HEK293T (cell line): ENCODE measurements at regions not wholly inside any gene's neighbourhood (a gene's known extent, or its start where the extent isn't known, plus 50 kb on each side); places are given as distances from the start of the nearest gene placed in this dataset.
A peak's percentile ranks its signal among the peaks of the same experiment; 100 is the strongest.

Experiments used
- CTCF ChIA-PET: fragments of 350-600 bp; formaldehyde crosslinking; extraction: SDS; loops from one replicate; lab custom pipeline; 2021; ENCODE audit warnings: antibody characterized with exemption, inconsistent platforms; lab: Yijun Ruan, JAX
- POLR2A ChIA-PET: fragments of 350-600 bp; formaldehyde crosslinking; extraction: SDS; loops from one replicate; lab custom pipeline; 2020; ENCODE audit warnings: antibody characterized with exemption, inconsistent platforms; lab: Yijun Ruan, JAX
- DNase-seq: peaks from one replicate; pipeline ENCODE4 v3.0.0; 2012; ENCODE audit warnings: mixed read lengths; ENCODE audit errors: extremely low spot score
- ARNT ChIP-seq: fragments of 450-650 bp; IDR thresholded peaks from 2 replicates; pipeline ENCODE4 v1.6.1; 2017; ENCODE audit warnings: mild to moderate bottlenecking
- BHLHE40 ChIP-seq: fragments of 450-650 bp; IDR thresholded peaks from 2 replicates; pipeline ENCODE4 v1.6.1; 2016; ENCODE audit warnings: mild to moderate bottlenecking, moderate library complexity, borderline replicate concordance
- CTBP1 ChIP-seq: fragments of 450-650 bp; IDR thresholded peaks from 2 replicates; pipeline ENCODE4 v1.6.1; 2016; ENCODE audit warnings: borderline replicate concordance
- ELF4 ChIP-seq: fragments of 450-650 bp; IDR thresholded peaks from 2 replicates; pipeline ENCODE4 v1.6.1; 2017; ENCODE audit warnings: antibody characterized with exemption
- FOXA1 ChIP-seq: fragments of 450-650 bp; IDR thresholded peaks from 2 replicates; pipeline ENCODE4 v1.6.1; 2016; ENCODE audit warnings: mild to moderate bottlenecking
- FOXK2 ChIP-seq: fragments of 450-650 bp; IDR thresholded peaks from 2 replicates; pipeline ENCODE4 v1.6.1; 2016; ENCODE audit warnings: mild to moderate bottlenecking
- FOXM1 ChIP-seq: fragments of 450-650 bp; IDR thresholded peaks from 2 replicates; pipeline ENCODE4 v1.6.1; 2017; ENCODE audit warnings: mild to moderate bottlenecking, borderline replicate concordance
- HDGF ChIP-seq: fragments of 450-650 bp; IDR thresholded peaks from 2 replicates; pipeline ENCODE4 v1.6.1; 2017; ENCODE audit warnings: antibody characterized with exemption, borderline replicate concordance
- L3MBTL2 ChIP-seq: fragments of 450-650 bp; conservative IDR thresholded peaks from 2 replicates; pipeline ENCODE4 v1.6.1; 2016; ENCODE audit warnings: mild to moderate bottlenecking
- LEF1 ChIP-seq: fragments of 450-650 bp; IDR thresholded peaks from 2 replicates; pipeline ENCODE4 v1.6.1; 2017; ENCODE audit warnings: mild to moderate bottlenecking, borderline replicate concordance
- NFRKB ChIP-seq: fragments of 450-650 bp; IDR thresholded peaks from 2 replicates; pipeline ENCODE4 v1.6.1; 2016; ENCODE audit warnings: mild to moderate bottlenecking, moderate library complexity
- SP1 ChIP-seq: fragments of 450-650 bp; IDR thresholded peaks from 2 replicates; pipeline ENCODE4 v1.6.1; 2017
- SUZ12 ChIP-seq: fragments of 450-650 bp; IDR thresholded peaks from 2 replicates; pipeline ENCODE4 v1.6.1; 2016; ENCODE audit warnings: mild to moderate bottlenecking
- TARDBP ChIP-seq: fragments of 450-650 bp; IDR thresholded peaks from 2 replicates; pipeline ENCODE4 v1.6.1; 2016
- ZNF384 ChIP-seq: fragments of 450-650 bp; IDR thresholded peaks from 2 replicates; pipeline ENCODE4 v1.6.1; 2016
- TF ChIP-seq, protein P1 (sequence below): fragments of 450-650 bp; IDR thresholded peaks from 2 replicates; pipeline ENCODE4 v1.6.1; 2016

- DNase-seq, result no peak
- ChIA-PET POLR2A (no interaction called here), CTCF (interaction anchor here (0.8 kb wide), 1 partner anchor 8 kb away, joined by 3 read pairs; no protein-coding TSS in a partner anchor)
- TF ChIP-seq ARNT (no peak), SP1 (no peak)
Measured at GRCh38 chr15:95409211-95409610, 921.3 kb upstream of the NR2F2 start.

DNA sequence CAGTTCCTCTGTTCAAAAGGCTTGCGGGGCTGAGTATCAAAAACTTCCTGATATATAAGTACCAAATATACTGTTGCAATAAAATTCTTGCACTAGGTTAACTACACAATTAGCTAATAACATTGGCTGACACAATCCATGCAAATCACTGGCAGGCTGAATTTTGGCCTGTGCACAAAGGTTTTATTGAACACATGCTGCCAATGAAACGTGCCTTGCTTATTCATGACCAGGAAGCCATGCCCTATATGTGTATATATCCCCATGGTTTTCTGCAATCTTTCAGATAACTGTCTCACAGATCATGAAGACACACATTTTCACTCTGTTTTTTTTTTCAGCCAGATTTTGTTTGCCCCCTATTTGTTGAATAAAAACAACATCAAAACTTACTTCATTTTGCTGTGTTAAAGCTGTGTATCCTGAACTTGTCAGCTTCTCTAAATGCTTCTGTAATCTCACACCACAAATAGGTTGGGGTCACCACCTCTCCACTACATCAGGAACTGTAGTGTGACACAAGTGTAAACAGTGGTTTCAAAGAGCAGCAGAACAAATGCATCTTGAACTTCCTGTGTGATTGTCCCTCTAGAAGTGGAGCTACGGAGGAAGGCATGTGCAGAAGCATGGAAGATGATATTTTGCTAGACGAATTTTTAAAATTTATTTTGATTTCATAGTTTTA is 920.7 kb upstream of the NR2F2 start:
- CTCF ChIA-PET, result interaction anchor here (0.8 kb wide), 1 partner anchor 8 kb away, joined by 3 read pairs; no protein-coding TSS in a partner anchor
- POLR2A ChIA-PET, result no interaction called here
- DNase-seq, result no peak

DNA sequence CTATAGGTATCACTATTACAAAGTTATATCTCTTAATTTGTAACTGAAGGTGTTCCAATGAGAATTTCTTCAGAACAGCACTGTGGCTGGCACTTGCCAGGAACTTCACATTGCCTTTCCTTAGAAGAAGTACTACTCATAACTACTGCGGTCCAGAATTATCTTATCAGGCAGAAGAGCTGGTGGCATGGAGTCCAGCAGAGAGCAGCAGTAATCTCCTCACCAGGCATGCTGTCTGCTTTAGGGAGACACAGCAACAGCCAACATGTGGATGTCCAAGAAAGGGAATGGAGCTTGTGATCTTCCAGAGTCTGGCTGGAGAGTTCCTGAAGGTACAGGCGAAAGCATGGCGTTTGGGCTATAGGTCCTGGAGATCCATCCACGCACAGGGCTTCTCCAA is 919.7 kb upstream of the NR2F2 start:
- POLR2A ChIA-PET, result no interaction called here
- TF ChIP-seq ZNF384 (no peak), SUZ12 (no peak), LEF1 (no peak)
- CTCF ChIA-PET, result no interaction called here
- no peak for DNase-seq

More for the DNA sequence above, 920.7 kb upstream of the NR2F2 start:
- TF ChIP-seq HDGF, result no peak
- TF ChIP-seq SP1, result no peak
- TF ChIP-seq LEF1, result no peak
- no peak for TF ChIP-seq NFRKB
- no peak for TF ChIP-seq ELF4
- TF ChIP-seq FOXM1, result no peak
- no peak for TF ChIP-seq ARNT
- TF ChIP-seq FOXK2, result no peak
- TF ChIP-seq SUZ12, result no peak
- TF ChIP-seq L3MBTL2, result no peak
- no peak for TF ChIP-seq FOXA1
- no peak for TF ChIP-seq BHLHE40

DNA sequence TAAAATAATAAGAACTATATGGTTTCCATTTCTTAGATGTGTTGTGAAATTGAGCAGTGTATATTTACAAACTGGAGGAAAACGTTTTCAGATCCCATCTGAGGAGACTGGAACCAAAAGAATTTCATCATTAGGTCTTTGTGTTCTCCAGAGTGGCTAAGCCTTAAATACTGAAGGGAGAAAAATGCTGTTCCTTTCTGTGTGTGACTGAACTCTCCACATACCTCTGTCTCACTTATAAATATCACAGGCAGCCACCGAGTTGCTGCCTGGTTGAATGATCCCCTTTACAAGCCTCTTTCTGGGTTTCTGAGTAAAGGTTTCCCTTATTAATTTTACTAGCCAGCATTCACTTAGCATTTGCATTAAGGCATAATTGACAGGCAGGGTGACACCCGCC is 913.9 kb upstream of the NR2F2 start:
- ChIA-PET POLR2A (no interaction called here), CTCF (interaction anchor here (1.3 kb wide), 1 partner anchor 7 kb away, joined by 3 read pairs; no protein-coding TSS in a partner anchor)
- no peak for DNase-seq
- TF ChIP-seq, protein P1, sequence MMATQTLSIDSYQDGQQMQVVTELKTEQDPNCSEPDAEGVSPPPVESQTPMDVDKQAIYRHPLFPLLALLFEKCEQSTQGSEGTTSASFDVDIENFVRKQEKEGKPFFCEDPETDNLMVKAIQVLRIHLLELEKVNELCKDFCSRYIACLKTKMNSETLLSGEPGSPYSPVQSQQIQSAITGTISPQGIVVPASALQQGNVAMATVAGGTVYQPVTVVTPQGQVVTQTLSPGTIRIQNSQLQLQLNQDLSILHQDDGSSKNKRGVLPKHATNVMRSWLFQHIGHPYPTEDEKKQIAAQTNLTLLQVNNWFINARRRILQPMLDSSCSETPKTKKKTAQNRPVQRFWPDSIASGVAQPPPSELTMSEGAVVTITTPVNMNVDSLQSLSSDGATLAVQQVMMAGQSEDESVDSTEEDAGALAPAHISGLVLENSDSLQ, result peak; percentile 23
- no peak for TF ChIP-seq FOXM1

GRCh38 chr15:95417761-95418160 is 912.7 kb upstream of the NR2F2 start:
- TF ChIP-seq CTBP1 (no peak), NFRKB (no peak), HDGF (no peak), ZNF384 (no peak), BHLHE40 (no peak), L3MBTL2 (no peak)
- ChIA-PET CTCF (interaction anchor here (0.7 to 1.3 kb wide), 2 partner anchors 8 to 234 kb away, joined by 3 read pairs; no protein-coding TSS in a partner anchor), POLR2A (interaction anchor here (0.7 kb wide), 1 partner anchor 37 kb away, joined by 3 read pairs; no protein-coding TSS in a partner anchor)
- DNase-seq, result no peak

DNA sequence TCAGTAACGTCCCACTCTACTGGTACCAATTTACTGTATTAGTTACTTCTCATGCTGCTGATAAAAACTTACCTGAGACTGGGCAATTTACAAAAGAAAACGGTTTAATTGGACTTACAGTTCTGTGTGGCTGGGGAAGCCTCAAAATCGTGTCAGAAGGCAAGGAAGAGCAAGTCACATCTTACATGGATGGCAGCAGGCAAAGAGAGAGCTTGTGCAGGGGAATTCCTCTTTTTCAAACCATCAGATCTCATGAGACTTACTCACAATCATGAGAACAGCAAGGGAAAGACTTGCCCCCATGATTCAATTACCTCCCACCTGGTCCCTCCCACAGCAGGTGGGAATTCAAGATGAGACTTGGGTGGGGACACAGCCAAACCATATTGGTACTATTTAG is 908.2 kb upstream of the NR2F2 start:
- POLR2A ChIA-PET, result no interaction called here

DNA sequence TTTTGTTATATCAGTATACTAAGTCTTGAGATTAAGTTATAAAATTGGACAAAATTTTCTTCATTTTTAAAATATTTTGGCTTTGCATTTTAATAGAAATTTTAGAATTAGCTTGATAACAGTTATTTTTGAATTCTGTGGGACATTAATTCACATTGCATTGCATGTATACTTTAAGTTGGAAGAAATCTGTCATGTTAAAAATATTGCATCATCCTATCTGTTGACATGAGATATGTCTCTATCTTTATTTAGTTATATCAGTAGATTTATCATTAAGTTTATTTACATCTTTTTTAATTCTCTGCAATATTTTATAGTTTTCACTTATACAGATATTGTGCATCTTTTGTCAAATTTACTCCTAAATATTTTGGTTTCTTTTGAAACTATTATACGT is 904.6 kb upstream of the NR2F2 start:
- CTCF ChIA-PET, result no interaction called here
- POLR2A ChIA-PET, result interaction anchor here (0.6 kb wide), 1 partner anchor 29 kb away, joined by 3 read pairs; no protein-coding TSS in a partner anchor
- DNase-seq, result no peak
- TF ChIP-seq FOXM1, result no peak
- no peak for TF ChIP-seq ZNF384
- no peak for TF ChIP-seq CTBP1
- no peak for TF ChIP-seq ELF4
- TF ChIP-seq ARNT, result no peak
- no peak for TF ChIP-seq BHLHE40
- no peak for TF ChIP-seq FOXK2
- no peak for TF ChIP-seq LEF1
- no peak for TF ChIP-seq TARDBP
- no peak for TF ChIP-seq NFRKB
- no peak for TF ChIP-seq FOXA1
- TF ChIP-seq SUZ12, result no peak
- TF ChIP-seq L3MBTL2, result no peak

More for the DNA sequence above, 908.2 kb upstream of the NR2F2 start:
- no peak for DNase-seq
- CTCF ChIA-PET, result no interaction called here
- TF ChIP-seq ARNT (no peak), SUZ12 (no peak)

GRCh38 chr15:95429345-95429744 is 901.2 kb upstream of the NR2F2 start:
- TF ChIP-seq L3MBTL2, result no peak
- no peak for TF ChIP-seq CTBP1
- no peak for TF ChIP-seq ARNT
- TF ChIP-seq BHLHE40, result no peak
- TF ChIP-seq SUZ12, result no peak
- no peak for TF ChIP-seq LEF1
- TF ChIP-seq, protein P1, result no peak
- TF ChIP-seq FOXK2, result no peak
- TF ChIP-seq NFRKB, result no peak
- TF ChIP-seq TARDBP, result no peak
- no peak for TF ChIP-seq HDGF
- TF ChIP-seq ZNF384, result no peak
- no peak for TF ChIP-seq ELF4
- TF ChIP-seq FOXA1, result no peak
- TF ChIP-seq SP1, result no peak
- TF ChIP-seq FOXM1, result no peak
- ChIA-PET CTCF (interaction anchor here (0.7 kb wide), 1 partner anchor 169 kb away, joined by 3 read pairs; no protein-coding TSS in a partner anchor), POLR2A (no interaction called here)
- DNase-seq, result no peak
